ENCODE measurements at regions not wholly inside any gene's neighbourhood (a gene's known extent, or its start where the extent isn't known, plus 50 kb on each side); places are given as distances from the start of the nearest gene placed in this dataset.

- no peaks in the 10 kb centered on the region for H3K27me3 ChIP-seq
- H3K4me1 ChIP-seq (replicated peaks in 1 of 2): no peaks in the 10 kb centered on the region
- 48 to 71% (median 52%) methylated on average over 2 of the region's 2 CpGs for WGBS, 4 donors
- no peaks in the 10 kb centered on the region for H3K9me3 ChIP-seq (replicated peaks in 1 of 3)
- no peak for DNase-seq
- no peak overlapping the region for H3K4me3 ChIP-seq
- intact Hi-C loops (cut with DNase I): no loop called here
- H3K36me3 ChIP-seq (replicated peaks in 1 of 2): no peaks in the 10 kb centered on the region
- H3K27ac ChIP-seq: no peak overlapping the region
- TF ChIP-seq, protein P1, sequence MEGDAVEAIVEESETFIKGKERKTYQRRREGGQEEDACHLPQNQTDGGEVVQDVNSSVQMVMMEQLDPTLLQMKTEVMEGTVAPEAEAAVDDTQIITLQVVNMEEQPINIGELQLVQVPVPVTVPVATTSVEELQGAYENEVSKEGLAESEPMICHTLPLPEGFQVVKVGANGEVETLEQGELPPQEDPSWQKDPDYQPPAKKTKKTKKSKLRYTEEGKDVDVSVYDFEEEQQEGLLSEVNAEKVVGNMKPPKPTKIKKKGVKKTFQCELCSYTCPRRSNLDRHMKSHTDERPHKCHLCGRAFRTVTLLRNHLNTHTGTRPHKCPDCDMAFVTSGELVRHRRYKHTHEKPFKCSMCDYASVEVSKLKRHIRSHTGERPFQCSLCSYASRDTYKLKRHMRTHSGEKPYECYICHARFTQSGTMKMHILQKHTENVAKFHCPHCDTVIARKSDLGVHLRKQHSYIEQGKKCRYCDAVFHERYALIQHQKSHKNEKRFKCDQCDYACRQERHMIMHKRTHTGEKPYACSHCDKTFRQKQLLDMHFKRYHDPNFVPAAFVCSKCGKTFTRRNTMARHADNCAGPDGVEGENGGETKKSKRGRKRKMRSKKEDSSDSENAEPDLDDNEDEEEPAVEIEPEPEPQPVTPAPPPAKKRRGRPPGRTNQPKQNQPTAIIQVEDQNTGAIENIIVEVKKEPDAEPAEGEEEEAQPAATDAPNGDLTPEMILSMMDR (IDR thresholded peaks at IDR 0.05): no peak
- no peak for TF ChIP-seq POLR2A (IDR thresholded peaks at IDR 0.05)
Observed at GRCh38 chr9:21684231-21684630, 118.2 kb upstream of the MTAP start.

DNA sequence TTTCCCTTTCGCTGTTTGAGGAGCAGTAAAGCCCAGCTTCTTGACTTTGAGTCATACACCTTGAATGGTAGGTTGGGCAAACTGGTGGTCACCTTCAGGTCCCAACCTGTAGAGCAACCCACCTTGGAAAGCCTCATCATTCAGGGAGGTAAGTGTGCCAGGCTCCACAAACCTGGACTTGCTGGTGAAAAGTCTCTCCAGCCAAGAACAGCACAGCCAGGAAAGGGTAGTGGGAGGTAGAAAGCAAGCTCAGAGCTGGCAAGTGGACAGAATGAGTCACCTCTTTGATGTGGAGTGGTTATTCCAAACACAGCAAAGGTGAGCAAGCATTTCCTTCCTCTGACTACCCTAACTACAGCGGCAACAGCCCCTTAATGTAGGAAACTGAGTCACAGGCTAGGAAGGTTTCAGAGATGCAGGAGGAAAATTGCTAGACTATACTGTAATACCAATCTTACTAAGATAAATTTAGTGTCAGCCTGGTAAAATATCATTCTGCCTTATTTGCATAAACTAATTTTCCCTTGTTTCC, 117.5 kb upstream of the MTAP start:
- no peak overlapping the region for H3K27ac ChIP-seq
- H3K4me1 ChIP-seq (replicated peaks in 1 of 2): no peaks in the 10 kb centered on the region
- H3K27me3 ChIP-seq: no peaks in the 10 kb centered on the region
- 53 to 63% (median 59%) methylated on average over 2 of the region's 2 CpGs for WGBS, 4 donors
- no peak overlapping the region for H3K4me3 ChIP-seq
- no peaks in the 10 kb centered on the region for H3K9me3 ChIP-seq (replicated peaks in 1 of 3)
- intact Hi-C loops (cut with DNase I): no loop called here
- H3K36me3 ChIP-seq (replicated peaks in 1 of 2): no peaks in the 10 kb centered on the region
- no peak for DNase-seq
- TF ChIP-seq POLR2A (IDR thresholded peaks at IDR 0.05): no peak
- TF ChIP-seq, protein P1 (IDR thresholded peaks at IDR 0.05): no peak

- Histone ChIP-seq H3K27ac (no peak overlapping the region), H3K27me3 (no peaks in the 10 kb centered on the region), H3K4me1 (replicated peaks in 1 of 2) (no peaks in the 10 kb centered on the region), H3K9me3 (replicated peaks in 1 of 3) (no peaks in the 10 kb centered on the region), H3K36me3 (replicated peaks in 1 of 2) (no peaks in the 10 kb centered on the region), H3K4me3 (no peak overlapping the region)
- no peak for TF ChIP-seq POLR2A (IDR thresholded peaks at IDR 0.05)
- TF ChIP-seq, protein P1 (IDR thresholded peaks at IDR 0.05): no peak
- WGBS, 4 donors: 71 to 87% (median 79%) methylated on average over 5 to 6 of the region's 6 CpGs
- intact Hi-C loops (cut with DNase I): no loop called here
- DNase-seq: no peak
Observed at GRCh38 chr9:21685502-21685901, 116.9 kb upstream of the MTAP start.

GRCh38 chr9:21686738-21687137, 115.7 kb upstream of the MTAP start:
- TF ChIP-seq, protein P1 (IDR thresholded peaks at IDR 0.05): no peak
- TF ChIP-seq POLR2A (IDR thresholded peaks at IDR 0.05): no peak
- Histone ChIP-seq H3K4me1 (replicated peaks in 1 of 2) (no peaks in the 10 kb centered on the region), H3K9me3 (replicated peaks in 1 of 3) (no peaks in the 10 kb centered on the region), H3K36me3 (replicated peaks in 1 of 2) (no peaks in the 10 kb centered on the region), H3K4me3 (no peak overlapping the region), H3K27me3 (no peaks in the 10 kb centered on the region), H3K27ac (no peak overlapping the region)
- WGBS, 4 donors: 76 to 89% (median 80%) methylated on average over 2 of the region's 2 CpGs
- no peak for DNase-seq
- intact Hi-C loops (cut with DNase I): no loop called here

All from adrenal gland (tissue), 9 donors.